IPS-11a (cell line): ENCODE measurements at regions not wholly inside any gene's neighbourhood (a gene's known extent, or its start where the extent isn't known, plus 50 kb on each side); places are given as distances from the start of the nearest gene placed in this dataset.

Source experiments
- H3K4me3 ChIP-seq: one replicate; pipeline ENCODE4 v1.5.1; 2013; ENCODE audit warnings: low read depth, low read length, control low read depth

GRCh38 chr16:62583414-62583813, 547.2 kb upstream of the CDH8 start:
- H3K4me3 ChIP-seq = no peak overlapping the region

GRCh38 chr16:62573466-62573865, 537.2 kb upstream of the CDH8 start:
- H3K4me3 ChIP-seq = no peak overlapping the region

- no peak overlapping the region for H3K4me3 ChIP-seq
Observed at GRCh38 chr16:62568926-62569325, 532.7 kb upstream of the CDH8 start.

GRCh38 chr16:62565706-62566105, 529.5 kb upstream of the CDH8 start:
- no peak overlapping the region for H3K4me3 ChIP-seq

DNA sequence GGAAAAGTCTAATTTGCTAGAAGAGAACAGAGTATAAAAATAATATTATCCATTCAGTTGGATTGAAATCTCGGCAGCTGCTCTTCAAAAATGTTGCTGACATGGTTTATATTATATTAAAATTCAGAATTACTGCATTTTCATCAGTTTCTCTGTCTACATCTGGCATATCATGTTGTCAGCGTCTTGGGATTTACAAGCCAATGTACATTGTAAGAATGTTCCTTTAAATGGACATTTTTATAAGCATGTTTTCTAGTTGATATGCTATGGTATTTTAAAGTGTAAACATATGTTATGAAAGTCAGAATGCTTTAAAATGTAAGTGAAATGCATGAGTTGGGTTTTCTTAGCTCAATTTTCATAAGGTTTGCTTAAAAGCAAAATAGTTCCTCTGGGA, 528.1 kb upstream of the CDH8 start:
- H3K4me3 ChIP-seq = no peak overlapping the region

DNA sequence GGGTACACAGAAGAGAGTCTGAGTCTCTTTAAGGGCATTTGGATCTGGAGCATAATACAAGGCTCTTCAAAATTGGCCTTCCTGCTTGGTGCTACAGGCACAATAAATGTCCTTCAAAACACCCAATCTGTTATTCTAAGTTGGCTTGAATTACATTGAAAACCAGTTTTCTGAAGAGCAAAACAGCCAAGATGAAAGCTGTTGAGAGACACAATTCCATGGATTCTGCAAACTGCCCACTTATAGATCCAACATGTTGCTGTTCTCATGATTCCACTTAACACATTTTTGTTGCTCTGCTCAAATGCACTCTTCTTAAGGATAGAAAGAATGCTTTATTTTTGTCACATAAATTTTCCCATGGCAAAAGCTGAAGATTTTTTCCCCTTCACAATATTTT, 525.9 kb upstream of the CDH8 start:
- H3K4me3 ChIP-seq = no peak overlapping the region

GRCh38 chr16:62549875-62550274, 513.6 kb upstream of the CDH8 start:
- no peak overlapping the region for H3K4me3 ChIP-seq

GRCh38 chr16:62548095-62548494, 511.9 kb upstream of the CDH8 start:
- H3K4me3 ChIP-seq = no peak overlapping the region

DNA sequence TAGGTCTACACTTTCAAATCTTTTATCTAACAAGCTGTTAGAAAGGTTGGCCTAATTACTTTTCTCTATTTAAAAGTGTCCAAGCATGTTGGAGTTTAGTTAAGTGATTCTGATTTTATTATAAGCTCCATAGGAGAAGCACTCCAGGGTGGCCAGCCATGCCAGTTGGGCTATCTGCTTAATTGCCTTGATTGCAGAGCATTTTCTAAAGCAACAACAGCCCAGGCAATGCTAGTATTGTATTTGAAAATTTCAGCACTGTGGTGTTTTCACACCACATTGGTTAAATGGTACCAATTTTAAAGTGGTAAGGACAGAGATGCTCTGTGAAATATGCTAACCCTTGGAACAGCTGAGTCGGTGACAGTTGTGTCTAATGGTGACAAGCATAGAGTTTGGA, 510.5 kb upstream of the CDH8 start:
- no peak overlapping the region for H3K4me3 ChIP-seq

DNA sequence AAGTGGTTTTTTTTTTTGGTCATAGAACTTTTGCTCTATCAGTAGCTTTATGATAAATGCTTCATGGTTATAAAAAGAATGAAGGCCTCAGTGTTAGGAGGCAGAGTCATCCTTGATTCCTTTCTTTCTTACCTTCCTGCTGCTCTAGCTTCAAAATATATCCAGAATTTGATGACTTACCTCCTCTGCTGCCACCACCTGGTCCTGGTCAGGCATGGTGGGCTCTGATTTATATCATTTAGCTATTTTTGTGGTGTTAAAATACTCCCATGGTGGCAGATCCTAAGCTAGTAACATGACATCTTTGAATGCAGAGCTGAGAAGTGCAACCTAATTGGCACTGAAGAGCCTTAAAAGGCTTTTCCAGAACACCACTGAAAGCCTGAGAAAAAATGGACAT, 508.8 kb upstream of the CDH8 start:
- H3K4me3 ChIP-seq = no peak overlapping the region

DNA sequence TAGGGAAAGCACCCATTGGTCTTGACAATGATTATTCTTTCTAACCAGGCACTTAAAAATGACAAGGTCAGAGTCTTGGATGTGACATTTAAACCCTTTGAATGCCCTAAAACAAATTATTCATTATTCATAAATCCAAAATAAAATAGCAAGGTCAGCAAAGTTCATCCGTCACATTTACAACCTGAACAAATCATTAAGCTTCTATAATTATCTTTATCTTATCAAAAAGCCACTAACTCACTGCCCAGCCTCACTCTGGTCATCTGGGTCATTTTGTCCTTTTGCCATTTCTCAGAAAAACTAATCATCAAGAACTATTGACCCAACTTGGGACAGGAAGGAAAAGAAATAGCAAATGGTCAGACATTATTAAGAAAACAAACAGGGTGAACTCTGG, 507.3 kb upstream of the CDH8 start:
- no peak overlapping the region for H3K4me3 ChIP-seq

- no peak overlapping the region for H3K4me3 ChIP-seq
Observed at GRCh38 chr16:62539657-62540056, 503.4 kb upstream of the CDH8 start.

- no peak overlapping the region for H3K4me3 ChIP-seq
Observed at GRCh38 chr16:62530426-62530825, 494.2 kb upstream of the CDH8 start.

GRCh38 chr16:62516001-62516400, 479.8 kb upstream of the CDH8 start:
- H3K4me3 ChIP-seq = no peak overlapping the region

- H3K4me3 ChIP-seq = no peak overlapping the region
Observed at GRCh38 chr16:62503073-62503472, 466.8 kb upstream of the CDH8 start.

GRCh38 chr16:62478903-62479458, 442.7 kb upstream of the CDH8 start:
- H3K4me3 ChIP-seq = no peak overlapping the region

GRCh38 chr16:62477796-62478195, 441.6 kb upstream of the CDH8 start:
- H3K4me3 ChIP-seq = no peak overlapping the region

GRCh38 chr16:62475573-62475972, 439.3 kb upstream of the CDH8 start:
- H3K4me3 ChIP-seq = no peak overlapping the region

GRCh38 chr16:62462971-62463370, 426.7 kb upstream of the CDH8 start:
- H3K4me3 ChIP-seq = no peak overlapping the region

DNA sequence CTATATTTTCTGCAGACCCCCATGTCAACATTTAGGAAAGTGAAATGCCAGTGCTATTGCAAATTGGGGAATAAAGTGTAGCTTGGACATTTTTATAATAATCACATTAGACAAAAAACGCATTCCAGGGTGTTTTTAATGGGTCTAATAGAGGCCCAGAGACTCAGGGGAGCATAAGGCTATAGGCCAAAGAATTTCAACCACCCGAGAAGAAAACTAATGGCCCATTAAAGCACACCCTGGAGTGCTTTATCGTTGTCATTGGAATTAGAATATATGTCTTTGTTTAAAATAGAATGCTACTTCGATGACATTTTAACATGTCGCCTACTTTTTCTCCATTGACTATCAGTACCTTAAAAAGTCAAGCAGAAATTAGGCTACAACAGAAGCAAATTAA, 414.1 kb upstream of the CDH8 start:
- no peak overlapping the region for H3K4me3 ChIP-seq

GRCh38 chr16:62445909-62446308, 409.7 kb upstream of the CDH8 start:
- H3K4me3 ChIP-seq = no peak overlapping the region

- H3K4me3 ChIP-seq = no peak overlapping the region
Observed at GRCh38 chr16:62424206-62424605, 388.0 kb upstream of the CDH8 start.

DNA sequence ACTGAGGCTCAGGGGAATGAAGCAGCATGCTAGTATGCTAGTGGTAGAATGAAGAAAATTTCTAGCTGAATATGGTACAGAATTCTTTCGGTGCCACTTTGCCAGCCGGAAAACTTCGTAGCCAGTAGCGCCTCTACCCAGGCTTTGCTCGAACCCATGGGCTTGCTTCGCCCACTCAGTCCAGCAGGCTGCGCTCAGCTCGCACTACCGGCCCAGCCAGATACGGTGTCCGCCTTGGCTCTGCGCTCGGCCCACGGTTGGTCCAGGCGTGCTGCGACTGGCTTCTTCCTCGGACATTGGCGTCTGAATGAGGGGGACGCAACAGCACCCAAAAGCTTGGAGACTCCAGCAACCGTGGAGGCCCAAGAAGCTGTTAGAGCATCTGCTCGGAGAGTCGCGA, 372.5 kb upstream of the CDH8 start:
- H3K4me3 ChIP-seq = no peak overlapping the region

DNA sequence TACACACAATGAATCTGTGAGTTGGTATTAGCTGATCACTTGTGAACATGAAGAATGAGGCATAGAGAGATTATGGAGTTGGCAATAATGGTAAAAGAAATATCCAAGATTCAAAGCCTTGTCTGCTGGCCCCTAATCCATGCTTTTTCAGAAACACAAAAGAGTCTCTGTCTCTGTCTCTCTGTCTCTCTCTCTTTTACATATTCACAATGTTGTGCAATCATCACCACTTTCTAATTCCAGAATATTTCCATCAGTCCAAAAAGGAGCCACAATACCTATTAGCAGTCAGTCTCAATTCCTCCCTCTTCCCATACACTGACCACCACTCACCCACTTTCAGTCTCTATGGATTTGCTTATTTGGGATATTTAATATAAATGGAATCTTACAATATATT, 370.1 kb upstream of the CDH8 start:
- no peak overlapping the region for H3K4me3 ChIP-seq
